D721Med (cell line): ENCODE measurements at regions not wholly inside any gene's neighbourhood (a gene's known extent, or its start where the extent isn't known, plus 50 kb on each side); places are given as distances from the start of the nearest gene placed in this dataset.

Experiments
- DNase-seq: peaks from one replicate; pipeline ENCODE4 v3.0.0; 2011; ENCODE audit warnings: low spot score; ENCODE audit not compliant: insufficient read length
- FAIRE-seq: peaks from 2 replicates; lab custom pipeline; 2011; peaks lifted over from hg19 to GRCh38; lab: Jason Lieb, UNC
- TF ChIP-seq, protein P1 (sequence below): IDR thresholded peaks from 2 replicates; pipeline ENCODE4 v1.5.1; 2012; ENCODE audit warnings: mild to moderate bottlenecking, control low read depth; ENCODE audit not compliant: insufficient read depth; ENCODE audit errors: missing control alignments

DNA sequence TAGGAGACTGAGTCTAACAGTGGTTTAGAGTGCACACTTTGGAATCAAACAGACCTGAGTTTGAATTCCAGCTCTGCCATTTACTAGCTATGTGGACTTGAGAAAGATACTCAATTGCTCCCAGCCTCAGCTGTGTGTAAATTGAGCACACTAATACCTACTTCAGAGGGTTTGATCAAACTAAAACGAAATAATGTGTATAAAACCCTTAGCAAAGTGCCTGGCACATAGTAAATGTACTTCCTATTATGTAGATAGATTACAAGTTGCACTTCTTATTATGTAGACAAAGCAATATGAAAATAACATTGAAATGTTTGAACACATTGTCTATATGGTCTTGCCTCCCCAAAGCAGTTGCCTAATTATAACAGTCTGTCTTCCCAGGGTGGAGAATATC lies 180.6 kb downstream of the ANXA2 start:
- FAIRE-seq, result no peak
- TF ChIP-seq, protein P1, sequence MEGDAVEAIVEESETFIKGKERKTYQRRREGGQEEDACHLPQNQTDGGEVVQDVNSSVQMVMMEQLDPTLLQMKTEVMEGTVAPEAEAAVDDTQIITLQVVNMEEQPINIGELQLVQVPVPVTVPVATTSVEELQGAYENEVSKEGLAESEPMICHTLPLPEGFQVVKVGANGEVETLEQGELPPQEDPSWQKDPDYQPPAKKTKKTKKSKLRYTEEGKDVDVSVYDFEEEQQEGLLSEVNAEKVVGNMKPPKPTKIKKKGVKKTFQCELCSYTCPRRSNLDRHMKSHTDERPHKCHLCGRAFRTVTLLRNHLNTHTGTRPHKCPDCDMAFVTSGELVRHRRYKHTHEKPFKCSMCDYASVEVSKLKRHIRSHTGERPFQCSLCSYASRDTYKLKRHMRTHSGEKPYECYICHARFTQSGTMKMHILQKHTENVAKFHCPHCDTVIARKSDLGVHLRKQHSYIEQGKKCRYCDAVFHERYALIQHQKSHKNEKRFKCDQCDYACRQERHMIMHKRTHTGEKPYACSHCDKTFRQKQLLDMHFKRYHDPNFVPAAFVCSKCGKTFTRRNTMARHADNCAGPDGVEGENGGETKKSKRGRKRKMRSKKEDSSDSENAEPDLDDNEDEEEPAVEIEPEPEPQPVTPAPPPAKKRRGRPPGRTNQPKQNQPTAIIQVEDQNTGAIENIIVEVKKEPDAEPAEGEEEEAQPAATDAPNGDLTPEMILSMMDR, result no peak
- DNase-seq, result no peak

DNA sequence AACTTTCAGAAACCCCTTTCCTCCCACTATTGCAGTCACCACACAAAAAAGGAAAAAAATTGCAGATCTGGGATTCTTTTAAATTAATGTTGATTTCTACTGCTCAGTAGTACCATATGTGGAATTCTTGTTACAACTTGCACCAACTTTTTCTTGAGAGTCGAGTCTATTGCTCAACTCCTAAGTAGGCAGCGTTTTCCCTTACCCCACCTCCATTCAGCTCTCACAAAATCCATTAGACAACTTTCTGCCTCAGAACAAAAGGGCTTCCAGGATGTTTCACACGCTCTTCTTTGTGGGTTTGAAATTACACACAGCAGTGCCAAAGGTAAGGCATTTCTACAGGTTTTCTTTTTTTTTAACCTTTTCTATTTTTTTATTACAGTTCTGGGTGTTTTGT lies 179.5 kb downstream of the ANXA2 start:
- TF ChIP-seq, protein P1, result no peak
- DNase-seq (no peak), FAIRE-seq (no peak)

DNA sequence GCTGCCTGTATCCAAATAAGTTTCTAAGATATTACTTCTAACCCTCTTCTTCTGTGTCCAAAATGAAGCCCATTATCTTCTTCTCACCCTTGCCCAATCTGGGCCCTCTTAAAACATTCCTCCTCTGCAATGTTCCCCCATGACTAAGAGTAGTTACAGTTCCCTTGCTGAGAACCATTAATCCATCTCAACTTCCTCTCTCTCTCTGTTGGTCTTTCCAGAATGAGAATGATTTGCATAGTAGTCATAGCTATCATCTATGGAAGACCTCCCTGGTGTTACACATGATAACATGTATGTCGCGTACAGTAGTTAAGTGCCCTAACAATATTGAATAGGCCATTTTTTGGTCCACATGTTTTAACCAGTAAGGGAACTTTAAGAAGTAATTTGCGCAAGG lies 177.9 kb downstream of the ANXA2 start:
- DNase-seq, result no peak
- FAIRE-seq, result no peak
- TF ChIP-seq, protein P1, result no peak

DNA sequence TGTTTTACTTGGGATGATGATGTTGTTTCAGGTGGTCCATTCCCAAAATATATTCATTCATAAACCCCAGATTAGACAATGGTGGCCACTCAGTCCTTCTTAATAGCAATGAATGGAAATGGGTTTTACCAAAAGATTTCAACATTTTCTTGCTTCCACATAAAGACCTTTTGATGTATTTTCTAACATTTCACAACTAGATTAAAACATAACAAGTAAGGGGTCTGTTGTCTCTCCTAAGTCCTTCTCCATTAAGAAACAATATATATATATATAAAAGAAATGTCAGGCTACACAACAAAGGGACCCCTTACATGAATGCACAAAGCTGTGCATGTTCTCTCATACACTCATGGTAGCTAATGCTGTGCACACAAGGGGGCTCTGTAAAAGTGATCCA lies 176.4 kb downstream of the ANXA2 start:
- FAIRE-seq (no peak), DNase-seq (no peak)
- TF ChIP-seq, protein P1, result no peak

DNA sequence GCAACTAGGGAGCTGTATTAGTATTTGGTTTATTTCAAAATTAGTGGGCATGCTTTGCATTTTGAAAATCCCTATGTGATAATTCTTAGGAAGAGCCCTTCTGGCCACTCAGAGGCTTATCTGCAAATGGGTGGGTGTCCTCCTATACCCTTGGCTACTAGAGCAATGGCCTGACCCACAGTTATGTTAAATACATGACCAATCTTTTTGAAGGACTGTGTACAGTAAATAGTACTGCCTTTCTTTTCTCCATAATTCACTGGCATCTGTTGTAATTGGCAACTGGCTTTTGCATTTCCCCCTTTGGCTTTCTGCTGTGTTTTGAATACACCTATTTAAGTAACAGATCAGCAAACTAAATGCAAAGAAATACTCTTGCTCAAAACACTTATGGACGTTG lies 175.4 kb downstream of the ANXA2 start:
- FAIRE-seq (no peak), DNase-seq (no peak)
- TF ChIP-seq, protein P1, result no peak

DNA sequence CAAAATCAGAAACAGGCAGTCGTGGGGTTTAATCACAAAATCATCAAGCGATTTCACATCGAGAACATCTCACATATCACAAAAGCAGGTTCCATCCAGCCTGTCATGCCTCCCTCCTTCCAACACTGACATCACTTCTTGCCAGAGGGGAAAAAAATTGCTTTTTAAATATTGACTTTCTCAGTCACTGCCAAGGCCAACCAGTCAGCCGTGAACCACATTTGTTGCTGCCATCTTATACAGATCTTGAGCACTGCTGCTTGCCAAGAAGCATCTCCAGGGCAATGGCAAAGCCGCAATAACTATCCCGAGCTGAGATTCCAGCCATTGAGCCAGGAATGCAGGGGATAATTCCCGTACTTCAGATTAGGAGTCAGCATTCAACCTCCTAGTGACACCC lies 174.6 kb downstream of the ANXA2 start:
- TF ChIP-seq, protein P1, result no peak
- DNase-seq (no peak), FAIRE-seq (no peak)

DNA sequence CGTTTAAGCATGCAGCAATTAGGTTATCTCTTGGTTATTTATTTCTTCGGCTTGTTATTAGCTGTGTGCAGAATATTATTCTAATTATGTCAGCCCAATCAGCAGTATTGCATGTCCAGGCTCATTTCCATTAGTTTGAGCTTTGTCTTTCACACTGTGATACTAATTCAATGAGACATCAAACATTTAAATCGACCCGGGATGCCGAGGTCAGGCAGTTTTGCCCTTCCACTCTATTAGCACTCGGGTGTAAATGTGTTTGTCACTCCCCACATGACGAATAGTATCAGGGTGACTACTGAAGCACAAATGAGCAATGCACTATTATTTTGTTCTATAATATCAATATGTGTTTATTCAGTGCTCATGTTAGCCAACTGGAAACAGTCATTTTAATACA lies 170.9 kb downstream of the ANXA2 start:
- TF ChIP-seq, protein P1, result no peak
- no peak for DNase-seq
- no peak for FAIRE-seq
